SH-SY5Y (cell line): ENCODE measurements at regions not wholly inside any gene's neighbourhood (a gene's known extent, or its start where the extent isn't known, plus 50 kb on each side); places are given as distances from the start of the nearest gene placed in this dataset.

ENCODE experiments used
- GATA2 ChIP-seq: IDR thresholded peaks from 2 replicates; pipeline ENCODE4 v1.6.1; 2011; ENCODE audit warnings: mild to moderate bottlenecking, low read depth, low read length
- GATA3 ChIP-seq: IDR thresholded peaks from 2 replicates; pipeline ENCODE4 v1.6.1; 2011; ENCODE audit warnings: low read depth, mild to moderate bottlenecking, low read length, moderate library complexity

GRCh38 chr5:103391659-103392058, 133.1 kb downstream of the MACIR start:
- TF ChIP-seq GATA2 (no peak), GATA3 (no peak)

GRCh38 chr5:103389846-103390245, 131.3 kb downstream of the MACIR start:
- TF ChIP-seq GATA2: no peak
- no peak for TF ChIP-seq GATA3

GRCh38 chr5:103389357-103389756, 130.8 kb downstream of the MACIR start:
- TF ChIP-seq GATA3 (no peak), GATA2 (no peak)

- no peak for TF ChIP-seq GATA3
- no peak for TF ChIP-seq GATA2
Measured at GRCh38 chr5:103385722-103386121, 127.2 kb downstream of the MACIR start.

- TF ChIP-seq GATA2 (no peak), GATA3 (no peak)
Measured at GRCh38 chr5:103375863-103376591, 117.5 kb downstream of the MACIR start.

GRCh38 chr5:103375350-103375749, 116.8 kb downstream of the MACIR start:
- TF ChIP-seq GATA2 (no peak), GATA3 (no peak)

GRCh38 chr5:103374473-103374963, 116.0 kb downstream of the MACIR start:
- TF ChIP-seq GATA3 (no peak), GATA2 (no peak)

GRCh38 chr5:103373597-103374472, 115.3 kb downstream of the MACIR start:
- TF ChIP-seq GATA3: no peak
- TF ChIP-seq GATA2: no peak

GRCh38 chr5:103371046-103371607, 112.6 kb downstream of the MACIR start:
- TF ChIP-seq GATA3: no peak
- no peak for TF ChIP-seq GATA2

- TF ChIP-seq GATA3 (no peak), GATA2 (no peak)
Measured at GRCh38 chr5:103369125-103370120, 110.9 kb downstream of the MACIR start.

GRCh38 chr5:103367702-103368101, 109.1 kb downstream of the MACIR start:
- TF ChIP-seq GATA2 (no peak), GATA3 (no peak)

- no peak for TF ChIP-seq GATA2
- no peak for TF ChIP-seq GATA3
Measured at GRCh38 chr5:103366918-103367549, 108.5 kb downstream of the MACIR start.

- TF ChIP-seq GATA3: no peak
- TF ChIP-seq GATA2: no peak
Measured at GRCh38 chr5:103364074-103364473, 105.5 kb downstream of the MACIR start.

- no peak for TF ChIP-seq GATA2
- no peak for TF ChIP-seq GATA3
Measured at GRCh38 chr5:103362211-103362610, 103.6 kb downstream of the MACIR start.

GRCh38 chr5:103360475-103360874, 101.9 kb downstream of the MACIR start:
- no peak for TF ChIP-seq GATA3
- no peak for TF ChIP-seq GATA2
